ENCODE measurements at regions not wholly inside any gene's neighbourhood (a gene's known extent, or its start where the extent isn't known, plus 50 kb on each side); places are given as distances from the start of the nearest gene placed in this dataset.

- no peak for TF ChIP-seq ZBTB40 (IDR thresholded peaks at IDR 0.05; ENCODE audit: borderline replicate concordance)
- TF ChIP-seq ZZZ3 (IDR thresholded peaks at IDR 0.05; ENCODE audit: control insufficient read depth, insufficient read length, low read depth): no peak
These were observed 235.3 kb upstream of the ZFP64 start (continued) for GRCh38 chr20:52426856-52427255.

DNA sequence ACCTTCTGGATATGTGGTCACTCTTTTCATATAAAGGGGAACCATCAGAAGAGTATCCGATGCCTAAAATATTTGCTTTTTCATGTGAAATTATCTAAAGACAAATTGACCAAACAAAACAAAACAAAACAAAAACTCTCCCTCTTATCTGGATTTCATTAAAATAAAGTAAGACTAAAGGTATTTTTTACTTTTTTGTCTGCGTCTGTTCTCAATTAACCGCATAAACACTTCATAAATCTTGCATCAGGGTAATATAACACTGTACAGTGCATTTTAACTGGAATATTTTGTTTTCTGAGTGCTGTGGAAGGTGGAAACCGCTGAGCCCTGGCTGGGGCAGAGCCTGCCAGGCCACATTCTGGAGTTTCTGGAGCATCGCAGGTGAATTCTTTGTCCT lies 234.1 kb upstream of the ZFP64 start:
- WGBS (ENCODE audit: insufficient coverage, insufficient replicate concordance, low lambda C conversion rate, missing lambda C conversion rate): 66% methylated on average over 5 of the region's 5 CpGs
- CTCF ChIA-PET: interaction anchor here (1.0 kb wide), 1 partner anchor 114 kb away, joined by 3 read pairs; no protein-coding TSS in a partner anchor
- POLR2A ChIA-PET: no interaction called here

More for the DNA sequence above, 234.1 kb upstream of the ZFP64 start:
- DNase-seq (ENCODE audit: low read depth, low spot score) (no peak), ATAC-seq (no peak), FAIRE-seq (no peak)
- RAD21 ChIA-PET (ENCODE audit: unreplicated experiment): no interaction called here
- SMC1A ChIA-PET (ENCODE audit: uncharacterized antibody, unreplicated experiment): no interaction called here
- H3K27me3 ChIP-seq (replicated peaks in 1 of 2; ENCODE audit: control insufficient read depth in 2 of 2, insufficient read depth in 2 of 2, low read length in 1 of 2): no peaks in the 10 kb centered on the region
- BruUV-seq (replicated peaks): no TSS peak
- no peaks in the 10 kb centered on the region for H3K36me3 ChIP-seq (ENCODE audit: control insufficient read depth in 2 of 2, insufficient read depth in 2 of 2, low read length in 1 of 2)
- no peaks in the 10 kb centered on the region for H4K20me1 ChIP-seq (ENCODE audit: control insufficient read depth, insufficient read depth)
- H3K4me1 ChIP-seq (ENCODE audit: control insufficient read depth, insufficient read depth, low read length): no peaks in the 10 kb centered on the region
- no peak overlapping the region for H2AFZ ChIP-seq (ENCODE audit: control insufficient read depth, low read depth, low read length)
- H3K9ac ChIP-seq (ENCODE audit: control insufficient read depth, insufficient read depth, low read length): no peak overlapping the region
- in situ Hi-C loops (cut with MboI): no loop called here
- no peaks in the 10 kb centered on the region for H3K79me2 ChIP-seq (ENCODE audit: control insufficient read depth, insufficient read depth, low read length)
- no peak overlapping the region for H3K27ac ChIP-seq (ENCODE audit: control insufficient read depth, insufficient read depth)
- intact Hi-C loops (cut with micrococcal nuclease; ENCODE audit: unreplicated experiment): no loop called here
- H3K9me3 ChIP-seq (replicated peaks; ENCODE audit: control insufficient read depth, insufficient read depth, low read length): no peaks in the 10 kb centered on the region; the same call in 2 of the 3 replicates
- H3K4me3 ChIP-seq: no peak overlapping the region
- no peak overlapping the region for H3K4me2 ChIP-seq (ENCODE audit: control insufficient read depth, insufficient read depth)
- TF ChIP-seq BACH1 (IDR thresholded peaks at IDR 0.05; ENCODE audit: borderline replicate concordance) (no peak), MTA2 (IDR thresholded peaks at IDR 0.05; ENCODE audit: low read depth) (no peak), STAT1 (conservative IDR thresholded peaks at IDR 0.05) (no peak), GABPA (IDR thresholded peaks at IDR 0.05; ENCODE audit: low read depth) (no peak), NR2C1 (IDR thresholded peaks at IDR 0.05) (no peak), CREM (IDR thresholded peaks at IDR 0.05; ENCODE audit: low read depth) (no peak), HCFC1 (IDR thresholded peaks at IDR 0.05; ENCODE audit: low read length) (no peak), BRCA1 (IDR thresholded peaks at IDR 0.05; ENCODE audit: low read depth, low read length) (no peak), SP1 (IDR thresholded peaks at IDR 0.05; ENCODE audit: low read depth, low read length) (no peak)
- TF ChIP-seq, protein P1, sequence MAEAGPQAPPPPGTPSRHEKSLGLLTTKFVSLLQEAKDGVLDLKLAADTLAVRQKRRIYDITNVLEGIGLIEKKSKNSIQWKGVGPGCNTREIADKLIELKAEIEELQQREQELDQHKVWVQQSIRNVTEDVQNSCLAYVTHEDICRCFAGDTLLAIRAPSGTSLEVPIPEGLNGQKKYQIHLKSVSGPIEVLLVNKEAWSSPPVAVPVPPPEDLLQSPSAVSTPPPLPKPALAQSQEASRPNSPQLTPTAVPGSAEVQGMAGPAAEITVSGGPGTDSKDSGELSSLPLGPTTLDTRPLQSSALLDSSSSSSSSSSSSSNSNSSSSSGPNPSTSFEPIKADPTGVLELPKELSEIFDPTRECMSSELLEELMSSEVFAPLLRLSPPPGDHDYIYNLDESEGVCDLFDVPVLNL (IDR thresholded peaks at IDR 0.05; ENCODE audit: low read depth, low read length): no peak

All from GM12878 (cell line).